ENCODE measurements at regions not wholly inside any gene's neighbourhood (a gene's known extent, or its start where the extent isn't known, plus 50 kb on each side); places are given as distances from the start of the nearest gene placed in this dataset.

DNA sequence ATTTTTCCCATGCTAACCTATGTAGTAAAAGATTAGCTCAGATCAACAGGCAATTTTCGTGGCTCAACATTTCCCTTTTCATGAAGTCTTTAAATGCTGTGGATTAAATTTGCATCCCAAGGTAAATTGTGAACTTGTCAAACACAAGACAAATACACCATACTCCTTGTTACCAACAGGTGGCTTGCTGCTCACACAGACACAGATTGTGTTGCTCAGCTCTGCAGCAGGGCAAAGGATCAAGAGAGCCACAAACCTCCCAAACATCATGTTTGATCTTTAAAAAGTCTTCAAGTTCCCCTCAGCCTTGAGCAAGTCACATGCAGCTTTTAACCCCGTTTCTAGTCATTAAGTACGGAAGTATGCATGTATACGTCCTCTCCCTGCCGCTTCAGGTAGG lies 119.6 kb upstream of the CNTNAP4 start:
- no peak for TF ChIP-seq POLR2AphosphoS5 (IDR thresholded peaks at IDR 0.05; ENCODE audit: low read depth, low read length)
- TF ChIP-seq FOXP2 (optimal IDR thresholded peaks at IDR 0.05; ENCODE audit: borderline replicate concordance, extremely low read depth, extremely low read length, insufficient read depth), result no peak
- no peak for TF ChIP-seq SIN3A (IDR thresholded peaks at IDR 0.05; ENCODE audit: borderline replicate concordance, insufficient read depth, low read length)
- no peak for TF ChIP-seq TAF1 (IDR thresholded peaks at IDR 0.05; ENCODE audit: borderline replicate concordance, insufficient read depth, low read length)

DNA sequence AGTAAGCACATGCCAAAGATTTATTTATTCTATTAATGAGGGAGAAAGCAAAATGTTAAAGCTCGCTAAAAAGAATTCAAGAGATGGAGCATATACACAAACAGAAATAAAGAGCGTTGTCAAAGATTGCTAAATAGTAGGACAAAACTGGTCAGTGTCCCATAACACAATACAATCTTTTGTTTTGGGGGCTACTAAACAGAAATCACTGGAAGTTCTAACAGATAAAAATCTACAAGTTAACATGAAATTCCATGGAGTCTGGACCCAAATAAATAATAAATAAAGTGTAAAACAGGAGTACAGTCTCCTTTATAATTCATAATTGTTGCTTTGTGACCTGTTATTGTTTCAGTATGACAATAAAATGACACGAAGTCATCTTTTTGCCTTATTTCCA lies 115.2 kb upstream of the CNTNAP4 start:
- TF ChIP-seq, protein P1, sequence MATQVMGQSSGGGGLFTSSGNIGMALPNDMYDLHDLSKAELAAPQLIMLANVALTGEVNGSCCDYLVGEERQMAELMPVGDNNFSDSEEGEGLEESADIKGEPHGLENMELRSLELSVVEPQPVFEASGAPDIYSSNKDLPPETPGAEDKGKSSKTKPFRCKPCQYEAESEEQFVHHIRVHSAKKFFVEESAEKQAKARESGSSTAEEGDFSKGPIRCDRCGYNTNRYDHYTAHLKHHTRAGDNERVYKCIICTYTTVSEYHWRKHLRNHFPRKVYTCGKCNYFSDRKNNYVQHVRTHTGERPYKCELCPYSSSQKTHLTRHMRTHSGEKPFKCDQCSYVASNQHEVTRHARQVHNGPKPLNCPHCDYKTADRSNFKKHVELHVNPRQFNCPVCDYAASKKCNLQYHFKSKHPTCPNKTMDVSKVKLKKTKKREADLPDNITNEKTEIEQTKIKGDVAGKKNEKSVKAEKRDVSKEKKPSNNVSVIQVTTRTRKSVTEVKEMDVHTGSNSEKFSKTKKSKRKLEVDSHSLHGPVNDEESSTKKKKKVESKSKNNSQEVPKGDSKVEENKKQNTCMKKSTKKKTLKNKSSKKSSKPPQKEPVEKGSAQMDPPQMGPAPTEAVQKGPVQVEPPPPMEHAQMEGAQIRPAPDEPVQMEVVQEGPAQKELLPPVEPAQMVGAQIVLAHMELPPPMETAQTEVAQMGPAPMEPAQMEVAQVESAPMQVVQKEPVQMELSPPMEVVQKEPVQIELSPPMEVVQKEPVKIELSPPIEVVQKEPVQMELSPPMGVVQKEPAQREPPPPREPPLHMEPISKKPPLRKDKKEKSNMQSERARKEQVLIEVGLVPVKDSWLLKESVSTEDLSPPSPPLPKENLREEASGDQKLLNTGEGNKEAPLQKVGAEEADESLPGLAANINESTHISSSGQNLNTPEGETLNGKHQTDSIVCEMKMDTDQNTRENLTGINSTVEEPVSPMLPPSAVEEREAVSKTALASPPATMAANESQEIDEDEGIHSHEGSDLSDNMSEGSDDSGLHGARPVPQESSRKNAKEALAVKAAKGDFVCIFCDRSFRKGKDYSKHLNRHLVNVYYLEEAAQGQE (IDR thresholded peaks at IDR 0.05; ENCODE audit: insufficient read depth in 1 of 2, low read depth in 2 of 2, low read length in 2 of 2), result no peak
- TF ChIP-seq TAF1 (IDR thresholded peaks at IDR 0.05; ENCODE audit: borderline replicate concordance, insufficient read depth, low read length) (no peak), SIN3A (IDR thresholded peaks at IDR 0.05; ENCODE audit: borderline replicate concordance, insufficient read depth, low read length) (no peak), FOXP2 (optimal IDR thresholded peaks at IDR 0.05; ENCODE audit: borderline replicate concordance, extremely low read depth, extremely low read length, insufficient read depth) (no peak)

- TF ChIP-seq SIN3A (IDR thresholded peaks at IDR 0.05; ENCODE audit: borderline replicate concordance, insufficient read depth, low read length) (no peak), POLR2AphosphoS5 (IDR thresholded peaks at IDR 0.05; ENCODE audit: low read depth, low read length) (no peak), FOXP2 (optimal IDR thresholded peaks at IDR 0.05; ENCODE audit: borderline replicate concordance, extremely low read depth, extremely low read length, insufficient read depth) (no peak), TAF1 (IDR thresholded peaks at IDR 0.05; ENCODE audit: borderline replicate concordance, insufficient read depth, low read length) (no peak)
- TF ChIP-seq, protein P1 (IDR thresholded peaks at IDR 0.05; ENCODE audit: insufficient read depth in 1 of 2, low read depth in 2 of 2, low read length in 2 of 2), result no peak
These were observed 112.1 kb upstream of the CNTNAP4 start for GRCh38 chr16:76164970-76165558.

GRCh38 chr16:76175718-76176117 lies 101.5 kb upstream of the CNTNAP4 start:
- no peak for TF ChIP-seq POLR2AphosphoS5 (IDR thresholded peaks at IDR 0.05; ENCODE audit: low read depth, low read length)
- TF ChIP-seq SIN3A (IDR thresholded peaks at IDR 0.05; ENCODE audit: borderline replicate concordance, insufficient read depth, low read length), result no peak
- no peak for TF ChIP-seq FOXP2 (optimal IDR thresholded peaks at IDR 0.05; ENCODE audit: borderline replicate concordance, extremely low read depth, extremely low read length, insufficient read depth)
- no peak for TF ChIP-seq TAF1 (IDR thresholded peaks at IDR 0.05; ENCODE audit: borderline replicate concordance, insufficient read depth, low read length)
- TF ChIP-seq, protein P1 (IDR thresholded peaks at IDR 0.05; ENCODE audit: insufficient read depth in 1 of 2, low read depth in 2 of 2, low read length in 2 of 2), result no peak

GRCh38 chr16:76176153-76176552 lies 101.0 kb upstream of the CNTNAP4 start:
- TF ChIP-seq POLR2AphosphoS5 (IDR thresholded peaks at IDR 0.05; ENCODE audit: low read depth, low read length) (no peak), FOXP2 (optimal IDR thresholded peaks at IDR 0.05; ENCODE audit: borderline replicate concordance, extremely low read depth, extremely low read length, insufficient read depth) (no peak), SIN3A (IDR thresholded peaks at IDR 0.05; ENCODE audit: borderline replicate concordance, insufficient read depth, low read length) (no peak), TAF1 (IDR thresholded peaks at IDR 0.05; ENCODE audit: borderline replicate concordance, insufficient read depth, low read length) (no peak)
- TF ChIP-seq, protein P1 (IDR thresholded peaks at IDR 0.05; ENCODE audit: insufficient read depth in 1 of 2, low read depth in 2 of 2, low read length in 2 of 2), result no peak

Data from PFSK-1 (cell line).